T-helper 17 cell (primary cell): ENCODE measurements at regions not wholly inside any gene's neighbourhood (a gene's known extent, or its start where the extent isn't known, plus 50 kb on each side); places are given as distances from the start of the nearest gene placed in this dataset.

Experiments used
- ATAC-seq: fragments of 150-1000 bp; cut with Tn5 transposase; 2 replicates; pipeline ENCODE4 v1.10.0; 2021; ENCODE audit warnings: mild to moderate bottlenecking, moderate library complexity
- DNase-seq, 3 donors: peaks; one replicate each; pipeline versions ENCODE4 v3.0.0 to v3.0.0-alpha.2; 2020 to 2021
- H3K9me3 ChIP-seq: one replicate; pipeline ENCODE4 v1.7.0; 2013; ENCODE audit warnings: low read length, mild to moderate bottlenecking; ENCODE audit not compliant: control insufficient read depth, poor library complexity, severe bottlenecking
- H3K27ac Mint-ChIP-seq: one replicate; pipeline ENCODE4 v1.8.0; 2022; ENCODE audit warnings: mild to moderate bottlenecking, moderate library complexity, mixed read lengths
- H3K27me3 Mint-ChIP-seq: one replicate; pipeline ENCODE4 v1.8.0; 2022; ENCODE audit warnings: mixed read lengths
- H3K36me3 Mint-ChIP-seq: one replicate; pipeline ENCODE4 v1.8.0; 2022; ENCODE audit warnings: low read depth, mixed read lengths
- H3K4me1 Mint-ChIP-seq: one replicate; pipeline ENCODE4 v1.8.0; 2022; ENCODE audit warnings: mild to moderate bottlenecking, mixed read lengths
- H3K4me3 Mint-ChIP-seq: one replicate; pipeline ENCODE4 v1.8.0; 2022; ENCODE audit warnings: mild to moderate bottlenecking, moderate library complexity, mixed read lengths

DNA sequence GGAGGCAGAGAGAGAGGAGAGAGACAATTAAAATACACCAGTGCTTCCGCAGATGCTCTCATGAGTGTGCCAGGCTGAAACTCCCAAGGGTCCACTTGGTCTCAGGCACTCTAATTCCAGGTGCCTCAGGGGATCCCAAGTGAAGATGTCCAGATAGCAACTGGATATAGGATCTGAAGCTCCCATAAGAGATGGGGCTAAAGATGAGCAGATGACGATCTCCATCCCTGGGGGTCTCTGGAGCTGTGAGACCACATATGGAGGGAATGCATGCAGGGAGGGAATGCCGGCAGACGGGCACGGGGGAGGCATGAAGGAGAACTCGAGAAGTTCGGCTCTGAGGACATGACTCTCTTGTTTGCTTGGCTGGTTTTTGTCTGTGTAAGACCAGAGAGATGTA lies 223.7 kb upstream of the RAB6C start:
- Mint-ChIP-seq H3K27me3 (peaks cover 15% of the 10 kb centered on the region), H3K36me3 (peaks cover 3% of the 10 kb centered on the region), H3K4me3 (no peak overlapping the region), H3K27ac (no peak overlapping the region), H3K4me1 (no peaks in the 10 kb centered on the region)
- no peak for DNase-seq
- no peaks in the 10 kb centered on the region for H3K9me3 ChIP-seq
- ATAC-seq: no peak

DNA sequence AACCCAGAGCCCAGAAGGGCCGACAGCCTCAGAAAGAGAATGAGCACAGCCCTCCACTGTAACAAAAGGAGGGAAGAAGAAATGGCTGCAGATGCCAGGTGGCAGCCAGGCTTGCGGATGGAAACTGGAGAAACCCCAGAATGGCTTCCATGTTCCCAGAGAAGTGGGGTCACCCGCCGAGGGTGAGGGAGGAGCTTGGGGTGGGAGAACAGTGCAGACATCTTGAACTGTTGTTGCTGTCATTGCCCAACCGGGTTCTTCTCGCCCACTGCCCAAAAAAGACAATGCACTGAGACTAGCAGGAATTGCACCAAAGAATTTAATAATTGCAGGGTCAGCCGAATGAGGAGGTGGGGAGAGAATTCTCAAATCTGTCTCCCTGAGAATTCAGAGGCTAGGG lies 223.2 kb upstream of the RAB6C start:
- DNase-seq (no peak), ATAC-seq (no peak)
- Mint-ChIP-seq H3K27ac (no peak overlapping the region), H3K4me3 (no peak overlapping the region), H3K36me3 (peaks cover 3% of the 10 kb centered on the region), H3K4me1 (no peaks in the 10 kb centered on the region), H3K27me3 (peaks cover 15% of the 10 kb centered on the region)
- H3K9me3 ChIP-seq: no peaks in the 10 kb centered on the region

DNA sequence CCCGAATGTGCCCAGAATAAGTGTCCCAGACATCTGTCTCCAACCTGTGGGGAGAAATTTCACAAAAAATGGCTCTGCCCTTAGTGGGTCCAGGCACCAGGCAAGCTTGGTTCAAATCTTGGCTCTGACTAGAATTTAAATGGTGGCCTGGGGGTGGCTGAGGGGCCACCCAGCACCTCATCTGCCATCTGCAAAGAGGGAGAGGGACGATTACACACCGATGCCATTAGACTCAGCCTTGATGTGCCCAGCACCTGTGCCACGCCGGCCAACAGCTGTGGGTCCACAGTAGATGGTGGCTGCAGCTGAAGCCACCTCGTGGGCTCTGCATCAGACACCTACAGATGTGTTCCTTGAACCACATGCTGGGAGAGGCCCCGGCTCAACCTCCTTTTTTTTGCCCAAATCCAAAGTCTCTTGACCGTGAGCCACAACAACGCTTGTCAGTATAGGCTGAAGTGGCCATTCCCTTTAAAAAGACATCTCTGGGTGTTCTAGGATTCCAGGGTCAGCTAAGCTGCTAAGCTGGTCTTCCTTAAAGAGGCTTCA lies 222.0 kb upstream of the RAB6C start:
- Mint-ChIP-seq H3K4me1 (no peaks in the 10 kb centered on the region), H3K27me3 (peaks cover 13% of the 10 kb centered on the region), H3K36me3 (peaks cover 3% of the 10 kb centered on the region), H3K27ac (no peak overlapping the region), H3K4me3 (no peak overlapping the region)
- no peak for DNase-seq
- ATAC-seq: no peak
- no peaks in the 10 kb centered on the region for H3K9me3 ChIP-seq

DNA sequence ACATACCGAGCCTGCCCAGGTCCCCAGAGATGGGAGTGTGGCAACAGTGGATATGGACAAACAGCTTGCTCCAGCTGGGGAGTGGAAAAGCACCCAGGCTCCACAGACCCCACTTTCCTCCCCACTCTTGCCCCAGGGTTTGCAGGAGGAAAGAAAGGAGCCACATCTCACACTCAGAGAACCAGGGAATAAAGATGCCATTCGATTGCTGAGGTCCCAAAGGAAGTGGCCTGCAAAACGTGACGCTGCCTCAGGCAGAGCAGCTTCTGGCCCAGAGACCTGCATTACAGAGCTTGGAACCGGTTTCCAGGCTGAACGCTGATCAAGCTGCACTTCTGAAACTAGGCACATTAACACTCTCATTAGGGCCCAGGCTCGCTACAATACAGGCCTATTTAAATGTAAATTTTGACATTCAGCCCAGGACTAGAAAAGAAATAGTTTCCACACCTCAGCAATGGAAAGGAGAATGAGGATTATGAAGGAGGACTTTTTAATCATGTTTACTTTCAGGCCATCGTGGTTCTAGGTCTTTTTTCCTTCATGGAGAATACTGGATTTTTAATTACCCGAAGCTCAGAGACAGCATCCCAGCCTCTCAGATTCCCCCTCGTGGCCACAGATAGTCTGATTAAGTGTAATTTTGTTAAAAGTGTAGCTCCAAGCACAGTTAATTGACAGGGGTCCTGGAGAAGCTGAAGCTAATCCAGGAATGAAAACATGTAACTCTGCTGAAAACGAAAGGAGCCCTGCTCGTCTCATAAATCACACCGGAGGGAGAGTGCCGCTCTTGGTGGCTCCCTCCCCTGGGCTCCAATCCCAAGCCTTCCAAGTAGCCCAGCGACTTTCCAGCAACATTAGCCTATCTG lies 221.3 kb upstream of the RAB6C start:
- no peak for ATAC-seq
- H3K27ac Mint-ChIP-seq: no peak overlapping the region
- H3K9me3 ChIP-seq: no peaks in the 10 kb centered on the region
- peaks cover 10% of the 10 kb centered on the region for H3K27me3 Mint-ChIP-seq
- H3K4me1 Mint-ChIP-seq: no peaks in the 10 kb centered on the region
- no peak overlapping the region for H3K4me3 Mint-ChIP-seq
- H3K36me3 Mint-ChIP-seq: peaks cover 3% of the 10 kb centered on the region
- DNase-seq: no peak

- Mint-ChIP-seq H3K27me3 (peaks cover 10% of the 10 kb centered on the region), H3K4me1 (no peaks in the 10 kb centered on the region), H3K27ac (no peak overlapping the region), H3K36me3 (peaks cover 3% of the 10 kb centered on the region), H3K4me3 (no peak overlapping the region)
- H3K9me3 ChIP-seq: no peaks in the 10 kb centered on the region
- no peak for DNase-seq
- peak; percentile 42 for ATAC-seq
These were observed 220.5 kb upstream of the RAB6C start for GRCh38 chr2:129758784-129759471.

DNA sequence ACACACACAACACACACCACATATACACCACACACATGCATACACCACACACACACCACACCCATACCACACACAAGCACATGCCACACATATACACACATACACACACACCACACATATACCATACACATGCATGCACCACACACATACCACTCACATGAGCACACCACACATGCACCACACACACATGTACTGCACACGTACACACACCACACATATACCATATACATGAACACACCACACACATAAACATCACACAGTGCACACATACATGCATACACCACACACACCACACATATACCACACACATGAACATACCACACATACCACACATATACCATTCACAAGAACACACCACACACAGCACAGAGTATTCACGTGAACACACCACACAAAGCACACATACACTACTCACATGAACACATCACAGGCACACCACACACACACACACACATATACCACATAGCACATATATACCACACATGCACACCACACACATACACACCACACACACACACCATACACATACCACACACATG lies 219.9 kb upstream of the RAB6C start:
- DNase-seq (no peak), ATAC-seq (no peak)
- peaks cover 10% of the 10 kb centered on the region for H3K27me3 Mint-ChIP-seq
- H3K27ac Mint-ChIP-seq: no peak overlapping the region
- no peaks in the 10 kb centered on the region for H3K9me3 ChIP-seq
- H3K4me1 Mint-ChIP-seq: no peaks in the 10 kb centered on the region
- H3K4me3 Mint-ChIP-seq: no peak overlapping the region
- peaks cover 3% of the 10 kb centered on the region for H3K36me3 Mint-ChIP-seq

- H3K9me3 ChIP-seq: no peaks in the 10 kb centered on the region
- DNase-seq (no peak), ATAC-seq (no peak)
- Mint-ChIP-seq H3K27me3 (peaks cover 6% of the 10 kb centered on the region), H3K4me3 (no peak overlapping the region), H3K27ac (no peak overlapping the region), H3K4me1 (no peaks in the 10 kb centered on the region), H3K36me3 (peaks cover 3% of the 10 kb centered on the region)
These were observed 218.8 kb upstream of the RAB6C start for GRCh38 chr2:129760669-129761068.

- Mint-ChIP-seq H3K4me1 (no peaks in the 10 kb centered on the region), H3K27me3 (no peaks in the 10 kb centered on the region), H3K4me3 (no peak overlapping the region), H3K36me3 (no peaks in the 10 kb centered on the region), H3K27ac (no peak overlapping the region)
- ATAC-seq: no peak
- DNase-seq: no peak
- no peaks in the 10 kb centered on the region for H3K9me3 ChIP-seq
These were observed 217.9 kb upstream of the RAB6C start for GRCh38 chr2:129761569-129762021.

- ATAC-seq: no peak
- H3K9me3 ChIP-seq: no peaks in the 10 kb centered on the region
- H3K4me1 Mint-ChIP-seq: no peaks in the 10 kb centered on the region
- no peaks in the 10 kb centered on the region for H3K36me3 Mint-ChIP-seq
- H3K27me3 Mint-ChIP-seq: peaks cover 2% of the 10 kb centered on the region
- no peak overlapping the region for H3K4me3 Mint-ChIP-seq
- DNase-seq: no peak
- no peak overlapping the region for H3K27ac Mint-ChIP-seq
These were observed 216.9 kb upstream of the RAB6C start for GRCh38 chr2:129762386-129763189.

DNA sequence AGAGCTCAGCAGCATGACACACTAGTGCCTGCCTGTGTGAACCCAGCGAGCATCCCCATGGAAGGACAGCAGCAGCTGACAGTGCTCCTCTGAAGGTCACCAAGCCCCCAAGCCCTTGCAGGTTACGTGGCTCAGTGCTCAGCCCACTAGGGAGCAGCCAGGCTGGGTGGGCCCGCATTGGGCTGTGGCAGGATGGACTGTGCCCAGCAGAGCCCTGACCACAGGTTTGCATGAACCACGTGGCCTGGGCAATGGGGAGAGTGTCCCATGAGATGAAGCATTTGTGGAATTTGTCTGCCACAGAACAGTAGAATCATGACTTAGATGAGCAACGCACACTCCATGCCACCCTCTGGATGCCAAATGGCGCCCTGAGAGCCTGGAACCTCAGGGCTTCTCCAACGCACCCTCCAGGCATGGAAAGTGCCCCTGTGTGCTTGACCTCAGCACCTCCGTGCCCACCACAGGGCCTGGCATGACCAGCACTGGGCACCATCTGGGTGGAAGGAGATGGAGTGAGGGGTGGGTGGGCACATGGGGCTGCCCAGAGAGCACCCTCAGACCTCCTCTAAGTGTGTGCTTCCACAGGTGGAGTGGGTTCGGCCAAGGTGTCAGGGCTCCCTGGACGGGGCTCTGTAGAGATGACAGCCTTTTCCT lies 216.1 kb upstream of the RAB6C start:
- Mint-ChIP-seq H3K27ac (no peak overlapping the region), H3K4me1 (no peaks in the 10 kb centered on the region), H3K27me3 (peaks cover 5% of the 10 kb centered on the region), H3K4me3 (no peak overlapping the region), H3K36me3 (no peaks in the 10 kb centered on the region)
- ATAC-seq (no peak), DNase-seq (no peak)
- H3K9me3 ChIP-seq: no peaks in the 10 kb centered on the region

DNA sequence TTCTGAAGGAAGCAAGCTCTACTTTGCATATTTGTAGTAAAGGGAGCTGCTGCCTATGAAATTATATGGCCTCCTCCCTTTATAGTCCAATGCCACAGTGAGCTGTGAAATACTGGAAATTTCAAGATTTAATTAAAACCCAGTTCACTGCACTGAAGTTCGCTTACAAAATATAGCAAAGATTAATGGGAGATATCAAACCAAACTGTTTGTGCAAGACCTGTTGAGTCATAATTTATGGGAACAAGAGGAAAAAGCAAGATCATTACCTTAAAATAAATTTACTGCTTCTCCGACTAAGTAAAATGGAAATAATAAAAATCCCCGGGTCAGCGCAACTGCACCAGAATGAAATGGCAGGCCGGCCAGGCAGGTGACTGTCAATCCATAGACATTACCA lies 215.5 kb upstream of the RAB6C start:
- Mint-ChIP-seq H3K27me3 (peaks cover 5% of the 10 kb centered on the region), H3K27ac (no peak overlapping the region), H3K36me3 (no peaks in the 10 kb centered on the region), H3K4me3 (no peak overlapping the region), H3K4me1 (no peaks in the 10 kb centered on the region)
- ATAC-seq (no peak), DNase-seq (no peak)
- no peaks in the 10 kb centered on the region for H3K9me3 ChIP-seq

DNA sequence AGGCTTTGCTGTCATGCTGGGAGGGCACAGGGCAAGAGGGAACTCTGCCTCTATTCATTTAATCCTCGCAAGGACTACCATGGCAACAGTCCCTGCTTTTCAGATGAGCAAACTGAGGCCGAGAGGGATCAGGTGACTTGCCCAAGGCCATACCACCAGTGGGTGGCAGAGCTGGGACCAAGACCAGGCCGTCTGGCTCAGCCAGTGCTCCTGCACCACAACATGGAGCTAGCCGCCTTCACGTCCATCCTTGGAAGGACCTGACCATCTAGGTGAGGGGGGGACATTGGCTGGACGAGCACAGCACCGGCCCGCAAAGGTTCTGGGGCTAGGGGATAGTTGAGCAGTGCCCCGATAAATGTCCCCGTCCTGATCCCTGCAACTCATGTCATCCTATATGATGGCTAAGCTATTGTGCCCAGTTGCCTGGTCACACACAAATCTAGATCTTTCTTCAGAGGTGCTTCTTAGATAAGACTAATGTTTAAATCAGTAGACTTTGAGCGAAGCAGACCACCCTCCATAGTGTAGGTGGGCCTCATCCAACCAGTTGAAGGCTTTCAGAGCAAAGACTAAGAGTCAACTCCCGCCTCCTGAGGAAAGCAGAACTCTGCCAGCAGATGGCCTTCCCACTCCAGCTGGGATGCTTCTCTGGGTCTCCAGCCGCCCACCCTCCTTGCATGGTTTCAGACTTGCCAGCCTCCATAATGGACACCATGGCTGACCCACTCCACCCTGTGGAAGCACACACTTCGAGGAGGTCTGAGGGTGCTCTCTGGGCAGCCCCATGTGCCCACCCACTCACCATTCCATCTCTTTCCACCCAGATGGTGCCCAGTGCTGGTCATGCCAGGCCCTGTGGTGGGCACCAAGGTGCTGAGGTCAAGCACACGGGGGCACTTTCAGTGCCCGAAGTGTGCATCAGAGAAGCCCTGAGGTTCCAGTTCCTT lies 214.8 kb upstream of the RAB6C start:
- no peak for ATAC-seq
- Mint-ChIP-seq H3K4me1 (no peaks in the 10 kb centered on the region), H3K36me3 (no peaks in the 10 kb centered on the region), H3K27me3 (peaks cover 5% of the 10 kb centered on the region), H3K4me3 (no peak overlapping the region), H3K27ac (no peak overlapping the region)
- no peaks in the 10 kb centered on the region for H3K9me3 ChIP-seq
- DNase-seq: no peak
